Epithelial cell of esophagus (primary cell): ENCODE measurements at regions not wholly inside any gene's neighbourhood (a gene's known extent, or its start where the extent isn't known, plus 50 kb on each side); places are given as distances from the start of the nearest gene placed in this dataset.
"Not testable (repeated sequence)": the region's sequence is repeated elsewhere in the genome, so short reads cannot be mapped to it uniquely, and the experiment has no call there.

Experiments used
- DNase-seq: peaks from one replicate; pipeline ENCODE4 v3.0.0; 2010; ENCODE audit warnings: low read depth
- H3K4me3 ChIP-seq: 2 replicates; pipeline ENCODE4 v1.5.1; 2011; ENCODE audit warnings: mild to moderate bottlenecking, low read length, control low read depth
- TF ChIP-seq, protein P1 (sequence below): IDR thresholded peaks from 2 replicates; pipeline ENCODE4 v1.5.1; 2011; ENCODE audit warnings: low read depth, mild to moderate bottlenecking, low read length, control low read depth, inconsistent platforms; ENCODE audit not compliant: insufficient read depth; ENCODE audit errors: missing control alignments

DNA sequence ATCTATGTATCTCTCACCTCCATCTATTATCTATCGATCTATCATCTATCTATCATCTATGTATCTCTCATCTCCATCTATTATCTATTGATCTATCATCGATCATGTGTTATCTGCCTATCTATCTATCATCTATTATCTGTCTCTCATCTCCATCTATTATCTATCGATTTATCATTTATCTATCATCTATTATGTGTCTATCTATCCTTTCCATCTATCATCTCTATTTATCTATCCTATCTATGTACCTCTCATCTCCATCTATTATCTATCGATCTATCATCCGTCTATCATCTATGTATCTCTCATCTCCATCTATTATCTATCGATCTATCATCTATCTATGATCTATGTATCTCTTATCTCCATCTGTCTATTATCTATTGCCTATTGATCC is 188.1 kb downstream of the ASMT start:
- TF ChIP-seq, protein P1, sequence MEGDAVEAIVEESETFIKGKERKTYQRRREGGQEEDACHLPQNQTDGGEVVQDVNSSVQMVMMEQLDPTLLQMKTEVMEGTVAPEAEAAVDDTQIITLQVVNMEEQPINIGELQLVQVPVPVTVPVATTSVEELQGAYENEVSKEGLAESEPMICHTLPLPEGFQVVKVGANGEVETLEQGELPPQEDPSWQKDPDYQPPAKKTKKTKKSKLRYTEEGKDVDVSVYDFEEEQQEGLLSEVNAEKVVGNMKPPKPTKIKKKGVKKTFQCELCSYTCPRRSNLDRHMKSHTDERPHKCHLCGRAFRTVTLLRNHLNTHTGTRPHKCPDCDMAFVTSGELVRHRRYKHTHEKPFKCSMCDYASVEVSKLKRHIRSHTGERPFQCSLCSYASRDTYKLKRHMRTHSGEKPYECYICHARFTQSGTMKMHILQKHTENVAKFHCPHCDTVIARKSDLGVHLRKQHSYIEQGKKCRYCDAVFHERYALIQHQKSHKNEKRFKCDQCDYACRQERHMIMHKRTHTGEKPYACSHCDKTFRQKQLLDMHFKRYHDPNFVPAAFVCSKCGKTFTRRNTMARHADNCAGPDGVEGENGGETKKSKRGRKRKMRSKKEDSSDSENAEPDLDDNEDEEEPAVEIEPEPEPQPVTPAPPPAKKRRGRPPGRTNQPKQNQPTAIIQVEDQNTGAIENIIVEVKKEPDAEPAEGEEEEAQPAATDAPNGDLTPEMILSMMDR: no peak
- no peak for DNase-seq
- H3K4me3 ChIP-seq: no peak overlapping the region

DNA sequence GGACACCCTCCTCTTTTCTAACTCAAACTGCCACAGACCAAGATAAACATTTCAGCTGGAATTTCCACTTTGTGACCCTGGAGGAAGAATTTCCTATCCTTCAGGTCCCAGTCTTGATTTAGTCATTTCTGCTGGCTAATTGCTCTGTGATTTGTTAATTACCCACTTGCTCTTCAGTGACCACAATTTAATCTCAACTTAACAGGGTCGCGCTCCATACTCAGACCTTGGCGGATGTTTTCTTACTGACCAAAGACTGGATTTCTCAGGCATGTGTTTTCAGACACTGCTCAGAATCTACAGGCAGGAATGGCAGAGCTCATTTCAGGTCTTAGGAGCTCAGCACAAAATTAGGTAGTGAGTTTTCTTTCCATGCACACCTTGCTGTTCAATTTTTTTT is 188.9 kb downstream of the ASMT start:
- DNase-seq: no peak
- TF ChIP-seq, protein P1: no peak

DNA sequence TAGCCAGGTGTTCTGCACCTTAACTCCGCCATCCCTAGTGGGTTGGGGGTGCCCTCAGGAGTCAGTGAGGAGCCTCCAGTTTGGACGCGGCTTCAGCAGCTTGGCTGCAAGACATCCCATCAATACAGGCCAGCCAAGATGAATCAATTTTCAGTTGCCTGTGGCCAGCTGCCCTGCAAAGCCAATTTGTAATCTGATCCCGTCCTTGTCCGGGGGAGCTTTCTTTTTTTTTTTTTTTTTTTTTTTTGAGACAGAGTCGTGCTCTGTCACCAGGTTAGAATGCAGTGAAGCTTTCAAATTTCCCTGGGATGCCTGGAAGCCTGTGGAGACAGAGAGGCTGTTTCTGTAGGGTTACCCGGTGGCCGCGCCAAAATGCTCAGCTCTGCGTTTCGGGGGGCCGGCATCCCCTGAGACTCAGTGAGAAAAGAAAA is 192.5 kb downstream of the ASMT start:
- H3K4me3 ChIP-seq: no peak overlapping the region
- DNase-seq: no peak
- TF ChIP-seq, protein P1: no peak

More for the DNA sequence above, 188.9 kb downstream of the ASMT start:
- no peak overlapping the region for H3K4me3 ChIP-seq

DNA sequence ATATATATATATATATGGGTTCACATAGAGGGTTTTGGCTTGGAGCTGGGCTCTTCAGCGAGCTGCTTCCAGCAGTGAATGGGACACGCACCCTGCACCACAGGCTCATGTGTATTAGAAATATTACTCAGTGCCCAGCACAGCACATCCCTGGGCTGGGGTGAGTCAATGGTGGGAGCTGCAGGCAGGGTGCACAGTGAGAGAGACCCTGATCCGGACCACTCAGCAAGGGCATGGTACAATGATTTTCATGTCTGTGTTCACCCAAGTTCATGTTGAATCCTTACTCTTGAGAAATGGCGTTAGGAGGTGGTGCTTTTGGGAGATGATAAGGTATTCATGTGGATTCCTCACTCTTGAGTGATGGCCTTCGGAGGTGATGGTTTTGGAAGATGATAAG is 194.7 kb downstream of the ASMT start:
- TF ChIP-seq, protein P1: no peak
- H3K4me3 ChIP-seq: no peak overlapping the region
- no peak for DNase-seq

DNA sequence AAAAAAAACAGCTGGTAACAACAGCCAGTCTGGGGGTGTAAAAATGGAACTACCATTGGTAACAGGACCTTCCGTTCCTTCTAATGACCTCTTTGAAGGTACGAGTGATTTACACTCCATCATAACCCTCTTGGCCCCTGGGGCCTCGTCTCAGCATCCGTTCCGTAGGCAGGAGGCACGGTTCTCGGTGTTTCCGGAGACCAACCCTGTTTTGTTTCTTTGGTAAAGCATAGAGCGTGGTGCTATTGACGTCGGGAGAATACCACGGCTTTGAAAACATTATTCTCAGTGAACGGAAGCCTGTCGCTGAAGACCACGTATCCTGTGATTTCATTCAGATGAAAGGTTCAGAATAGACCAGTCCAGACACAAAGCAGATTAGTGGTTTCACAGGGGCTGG is 198.9 kb downstream of the ASMT start:
- H3K4me3 ChIP-seq: no peak overlapping the region
- DNase-seq: no peak
- TF ChIP-seq, protein P1: no peak

DNA sequence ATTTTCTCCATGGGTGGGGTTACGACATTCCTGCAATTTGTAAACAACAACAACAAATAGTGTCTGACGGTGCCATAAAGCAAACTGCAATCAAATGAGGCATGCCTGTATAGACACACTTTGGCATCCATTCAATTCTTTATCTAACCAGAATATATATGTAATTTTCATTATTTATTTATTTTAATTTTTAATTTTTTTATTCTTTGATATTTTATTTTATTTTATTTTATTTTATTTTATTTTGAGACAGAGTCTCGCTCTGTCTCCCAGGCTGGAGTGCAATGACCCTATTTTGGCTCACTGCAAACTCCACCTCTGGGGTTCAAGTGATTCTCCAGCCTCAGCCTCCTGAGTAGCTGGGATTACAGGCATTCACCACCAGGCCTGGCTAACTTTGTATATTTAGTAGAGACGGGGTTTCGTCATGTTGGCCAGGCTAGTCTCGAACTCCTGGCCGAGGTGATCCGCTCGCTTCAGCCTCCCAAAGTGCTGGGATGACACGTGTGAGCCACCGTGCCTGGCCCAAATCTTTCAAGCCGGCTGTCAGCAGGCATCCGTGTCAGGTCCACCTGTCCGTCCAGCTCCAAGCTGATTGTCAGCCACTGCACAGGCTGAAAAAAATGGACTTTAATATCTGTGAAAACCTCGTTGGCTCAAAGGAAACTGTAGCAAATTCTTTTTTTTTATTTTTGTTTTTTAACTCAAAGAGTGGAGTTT is 200.8 kb downstream of the ASMT start:
- no peak overlapping the region for H3K4me3 ChIP-seq
- TF ChIP-seq, protein P1: no peak
- no peak for DNase-seq

DNA sequence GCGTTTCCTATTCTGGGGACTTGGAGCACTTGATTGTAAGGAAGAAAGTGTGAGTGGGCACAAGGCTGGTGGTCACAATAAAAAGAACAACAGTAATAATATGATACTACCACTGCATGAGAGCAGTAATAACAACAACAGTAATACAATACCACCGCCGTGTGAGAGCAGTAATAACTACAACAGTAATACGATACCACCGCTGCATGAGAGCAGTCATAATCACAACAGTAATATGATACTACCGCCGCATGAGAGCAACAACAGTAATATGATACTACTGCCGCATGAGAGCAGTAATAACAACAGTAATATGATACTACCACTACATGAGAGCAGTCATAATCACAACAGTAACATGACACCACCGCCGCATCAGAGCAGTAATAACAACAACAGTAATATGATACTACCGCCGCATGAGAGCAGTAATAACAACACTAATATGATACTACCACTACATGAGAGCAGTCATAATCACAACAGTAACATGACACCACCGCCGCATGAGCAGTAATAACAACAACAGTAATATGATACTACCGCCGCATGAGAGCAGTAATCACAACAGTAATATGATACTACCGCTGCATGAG is 201.6 kb downstream of the ASMT start:
- not testable (repeated sequence) for DNase-seq, H3K4me3 ChIP-seq
